GM12878 (cell line): ENCODE measurements at regions not wholly inside any gene's neighbourhood (a gene's known extent, or its start where the extent isn't known, plus 50 kb on each side); places are given as distances from the start of the nearest gene placed in this dataset.

ENCODE experiments used
- ASH2L ChIP-seq: fragments of 300-600, 200-600 bp; sonication (generic); IDR thresholded peaks from 2 replicates; pipeline ENCODE4 v1.6.1; 2017; ENCODE audit warnings: low read depth, mild to moderate bottlenecking, borderline replicate concordance
- EGR1 ChIP-seq, 2 experiments: IDR thresholded peaks; 1 replicate in 1 of 2; 2 replicates in 1 of 2; pipeline ENCODE4 v1.6.1; 2011 to 2012; ENCODE audit warnings: low read depth in 2 of 2, low read length in 2 of 2, borderline replicate concordance in 1 of 2, mild to moderate bottlenecking in 1 of 2, moderate library complexity in 1 of 2
- NBN ChIP-seq: fragments of 450-650 bp; IDR thresholded peaks from 2 replicates; pipeline ENCODE4 v1.6.1; 2016
- PKNOX1 ChIP-seq: fragments of 450-650 bp; IDR thresholded peaks from 2 replicates; pipeline ENCODE4 v1.6.1; 2016; ENCODE audit warnings: mild to moderate bottlenecking
- RFX5 ChIP-seq: IDR thresholded peaks from 2 replicates; pipeline ENCODE4 v1.6.1; 2011; ENCODE audit warnings: low read depth, low read length, improper control_type of control experiment
- SIN3A ChIP-seq: IDR thresholded peaks from 2 replicates; pipeline ENCODE4 v1.6.1; 2012; ENCODE audit warnings: low read depth, low read length, improper control_type of control experiment
- SIX5 ChIP-seq: IDR thresholded peaks from 2 replicates; pipeline ENCODE4 v1.6.1; 2011; ENCODE audit warnings: mild to moderate bottlenecking, low read depth, low read length, moderate library complexity; ENCODE audit not compliant: severe bottlenecking
- TF ChIP-seq, protein P1 (sequence below): IDR thresholded peaks from 2 replicates; pipeline ENCODE4 v1.6.1; 2012; ENCODE audit warnings: improper control_type of control experiment, low read depth, low read length; ENCODE audit not compliant: insufficient replicate concordance
- TF ChIP-seq, protein P2 (sequence below): IDR thresholded peaks from 2 replicates; pipeline ENCODE4 v1.6.1; 2011; ENCODE audit warnings: borderline replicate concordance, low read depth, mild to moderate bottlenecking, moderate library complexity, mixed read lengths, low read length; ENCODE audit not compliant: insufficient read depth; ENCODE audit errors: extremely low read length

DNA sequence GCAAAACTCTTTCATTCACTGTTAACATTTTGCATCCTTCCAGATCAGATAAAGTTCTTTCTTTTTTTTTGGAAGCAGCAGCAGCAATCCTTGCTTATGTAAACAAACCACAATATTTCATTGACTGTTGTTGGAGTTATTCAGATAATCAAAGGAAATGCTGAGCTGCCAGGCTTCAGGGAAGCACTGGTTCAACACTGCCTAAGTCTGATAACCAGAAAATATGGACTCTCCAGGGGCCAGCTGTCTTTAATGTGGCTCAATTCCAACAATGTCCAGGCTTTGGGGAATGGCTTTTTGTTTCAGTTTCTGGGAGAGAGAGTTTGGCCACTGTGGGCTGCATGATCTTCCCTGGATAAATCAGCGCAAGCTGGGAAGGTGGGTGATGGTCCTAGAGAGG lies 354.3 kb downstream of the AKAIN1 start (continued):
- TF ChIP-seq, protein P1, sequence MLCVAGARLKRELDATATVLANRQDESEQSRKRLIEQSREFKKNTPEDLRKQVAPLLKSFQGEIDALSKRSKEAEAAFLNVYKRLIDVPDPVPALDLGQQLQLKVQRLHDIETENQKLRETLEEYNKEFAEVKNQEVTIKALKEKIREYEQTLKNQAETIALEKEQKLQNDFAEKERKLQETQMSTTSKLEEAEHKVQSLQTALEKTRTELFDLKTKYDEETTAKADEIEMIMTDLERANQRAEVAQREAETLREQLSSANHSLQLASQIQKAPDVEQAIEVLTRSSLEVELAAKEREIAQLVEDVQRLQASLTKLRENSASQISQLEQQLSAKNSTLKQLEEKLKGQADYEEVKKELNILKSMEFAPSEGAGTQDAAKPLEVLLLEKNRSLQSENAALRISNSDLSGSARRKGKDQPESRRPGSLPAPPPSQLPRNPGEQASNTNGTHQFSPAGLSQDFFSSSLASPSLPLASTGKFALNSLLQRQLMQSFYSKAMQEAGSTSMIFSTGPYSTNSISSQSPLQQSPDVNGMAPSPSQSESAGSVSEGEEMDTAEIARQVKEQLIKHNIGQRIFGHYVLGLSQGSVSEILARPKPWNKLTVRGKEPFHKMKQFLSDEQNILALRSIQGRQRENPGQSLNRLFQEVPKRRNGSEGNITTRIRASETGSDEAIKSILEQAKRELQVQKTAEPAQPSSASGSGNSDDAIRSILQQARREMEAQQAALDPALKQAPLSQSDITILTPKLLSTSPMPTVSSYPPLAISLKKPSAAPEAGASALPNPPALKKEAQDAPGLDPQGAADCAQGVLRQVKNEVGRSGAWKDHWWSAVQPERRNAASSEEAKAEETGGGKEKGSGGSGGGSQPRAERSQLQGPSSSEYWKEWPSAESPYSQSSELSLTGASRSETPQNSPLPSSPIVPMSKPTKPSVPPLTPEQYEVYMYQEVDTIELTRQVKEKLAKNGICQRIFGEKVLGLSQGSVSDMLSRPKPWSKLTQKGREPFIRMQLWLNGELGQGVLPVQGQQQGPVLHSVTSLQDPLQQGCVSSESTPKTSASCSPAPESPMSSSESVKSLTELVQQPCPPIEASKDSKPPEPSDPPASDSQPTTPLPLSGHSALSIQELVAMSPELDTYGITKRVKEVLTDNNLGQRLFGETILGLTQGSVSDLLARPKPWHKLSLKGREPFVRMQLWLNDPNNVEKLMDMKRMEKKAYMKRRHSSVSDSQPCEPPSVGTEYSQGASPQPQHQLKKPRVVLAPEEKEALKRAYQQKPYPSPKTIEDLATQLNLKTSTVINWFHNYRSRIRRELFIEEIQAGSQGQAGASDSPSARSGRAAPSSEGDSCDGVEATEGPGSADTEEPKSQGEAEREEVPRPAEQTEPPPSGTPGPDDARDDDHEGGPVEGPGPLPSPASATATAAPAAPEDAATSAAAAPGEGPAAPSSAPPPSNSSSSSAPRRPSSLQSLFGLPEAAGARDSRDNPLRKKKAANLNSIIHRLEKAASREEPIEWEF: no peak
- no peak for TF ChIP-seq SIX5
- no peak for TF ChIP-seq RFX5
- TF ChIP-seq ASH2L: no peak
- TF ChIP-seq PKNOX1: no peak
- TF ChIP-seq, protein P2, sequence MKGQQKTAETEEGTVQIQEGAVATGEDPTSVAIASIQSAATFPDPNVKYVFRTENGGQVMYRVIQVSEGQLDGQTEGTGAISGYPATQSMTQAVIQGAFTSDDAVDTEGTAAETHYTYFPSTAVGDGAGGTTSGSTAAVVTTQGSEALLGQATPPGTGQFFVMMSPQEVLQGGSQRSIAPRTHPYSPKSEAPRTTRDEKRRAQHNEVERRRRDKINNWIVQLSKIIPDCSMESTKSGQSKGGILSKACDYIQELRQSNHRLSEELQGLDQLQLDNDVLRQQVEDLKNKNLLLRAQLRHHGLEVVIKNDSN: no peak
- no peak for TF ChIP-seq SIN3A
- no peak for TF ChIP-seq EGR1 (IDR thresholded peaks at IDR 0.05; ENCODE audit: borderline replicate concordance in 1 of 2, low read depth in 2 of 2, low read length in 2 of 2)
- no peak for TF ChIP-seq NBN
